ENCODE measurements at regions not wholly inside any gene's neighbourhood (a gene's known extent, or its start where the extent isn't known, plus 50 kb on each side); places are given as distances from the start of the nearest gene placed in this dataset.

- Histone ChIP-seq H3K9ac (ENCODE audit: low read depth, low read length, poor library complexity) (no peak overlapping the region), H4K8ac (ENCODE audit: low read depth, low read length) (no peak overlapping the region), H3K4me3 (ENCODE audit: low read length in 2 of 2) (no peak overlapping the region), H3K9me3 (replicated peaks in 1 of 2; ENCODE audit: control insufficient read depth in 2 of 2, insufficient read depth in 1 of 2, low read depth in 1 of 2, low read length in 2 of 2) (no peaks in the 10 kb centered on the region), H3K14ac (ENCODE audit: low read length) (no peak overlapping the region), H3K4me1 (ENCODE audit: control insufficient read depth in 2 of 2, insufficient read depth in 1 of 2, low read depth in 1 of 2, low read length in 2 of 2) (no peaks in the 10 kb centered on the region), H3K27me3 (ENCODE audit: control insufficient read depth in 3 of 3, insufficient read depth in 3 of 3, low read depth in 1 of 3, low read length in 3 of 3) (no peaks in the 10 kb centered on the region), H2BK12ac (ENCODE audit: low read length) (no peak overlapping the region), H3K79me1 (ENCODE audit: low read depth, low read length) (no peaks in the 10 kb centered on the region), H2AFZ (ENCODE audit: low read length) (no peak overlapping the region), H4K91ac (ENCODE audit: low read depth, low read length, poor library complexity) (no peak overlapping the region), H2BK5ac (ENCODE audit: low read length) (no peak overlapping the region), H2BK15ac (ENCODE audit: low read length) (no peak overlapping the region), H2BK120ac (ENCODE audit: low read depth, low read length) (no peak overlapping the region), H2AK5ac (ENCODE audit: low read depth, low read length) (no peak overlapping the region), H3K23ac (ENCODE audit: low read depth, low read length, poor library complexity) (no peak overlapping the region), H3K27ac (replicated peaks; ENCODE audit: low read length) (no peak overlapping the region), H3K4me2 (ENCODE audit: insufficient read depth, low read length, poor library complexity, severe bottlenecking) (no peak overlapping the region), H3K18ac (ENCODE audit: low read length) (no peak overlapping the region), H3K4ac (ENCODE audit: low read length) (no peak overlapping the region), H3K36me3 (replicated peaks in 1 of 2; ENCODE audit: control insufficient read depth in 2 of 2, insufficient read depth in 2 of 2, low read length in 2 of 2) (no peaks in the 10 kb centered on the region)
- no CpG with 5 or more reads among the region's 1 CpG for WGBS, 2 donors (ENCODE audit: extremely low coverage in 2 of 2, insufficient read length in 2 of 2, insufficient replicate concordance in 1 of 2)
- DNase-seq (ENCODE audit: low spot score): no peak
Observed at GRCh38 chr3:22620498-22620897, 582.6 kb upstream of the UBE2E2 start.

- Histone ChIP-seq H3K18ac (ENCODE audit: low read length) (no peak overlapping the region), H3K14ac (ENCODE audit: low read length) (no peak overlapping the region), H2BK15ac (ENCODE audit: low read length) (no peak overlapping the region), H4K8ac (ENCODE audit: low read depth, low read length) (no peak overlapping the region), H3K27ac (replicated peaks; ENCODE audit: low read length) (no peak overlapping the region), H3K23ac (ENCODE audit: low read depth, low read length, poor library complexity) (no peak overlapping the region), H4K91ac (ENCODE audit: low read depth, low read length, poor library complexity) (no peak overlapping the region), H3K36me3 (replicated peaks in 1 of 2; ENCODE audit: control insufficient read depth in 2 of 2, insufficient read depth in 2 of 2, low read length in 2 of 2) (no peaks in the 10 kb centered on the region), H2BK120ac (ENCODE audit: low read depth, low read length) (no peak overlapping the region), H3K79me1 (ENCODE audit: low read depth, low read length) (no peaks in the 10 kb centered on the region), H2BK12ac (ENCODE audit: low read length) (no peak overlapping the region), H2BK5ac (ENCODE audit: low read length) (no peak overlapping the region), H3K9me3 (replicated peaks in 1 of 2; ENCODE audit: control insufficient read depth in 2 of 2, insufficient read depth in 1 of 2, low read depth in 1 of 2, low read length in 2 of 2) (no peaks in the 10 kb centered on the region), H3K4me1 (ENCODE audit: control insufficient read depth in 2 of 2, insufficient read depth in 1 of 2, low read depth in 1 of 2, low read length in 2 of 2) (no peaks in the 10 kb centered on the region), H3K4ac (ENCODE audit: low read length) (no peak overlapping the region), H3K27me3 (ENCODE audit: control insufficient read depth in 3 of 3, insufficient read depth in 3 of 3, low read depth in 1 of 3, low read length in 3 of 3) (no peaks in the 10 kb centered on the region), H3K9ac (ENCODE audit: low read depth, low read length, poor library complexity) (no peak overlapping the region), H3K4me3 (ENCODE audit: low read length in 2 of 2) (no peak overlapping the region), H2AFZ (ENCODE audit: low read length) (no peak overlapping the region), H3K4me2 (ENCODE audit: insufficient read depth, low read length, poor library complexity, severe bottlenecking) (no peak overlapping the region), H2AK5ac (ENCODE audit: low read depth, low read length) (no peak overlapping the region)
- no CpG with 5 or more reads among the region's 4 CpGs for WGBS, 2 donors (ENCODE audit: extremely low coverage in 2 of 2, insufficient read length in 2 of 2, insufficient replicate concordance in 1 of 2)
- no peak for DNase-seq (ENCODE audit: low spot score)
Observed at GRCh38 chr3:22621205-22621809, 581.8 kb upstream of the UBE2E2 start.

GRCh38 chr3:22627993-22628499, 575.1 kb upstream of the UBE2E2 start:
- no CpG with 5 or more reads among the region's 3 CpGs for WGBS, 2 donors (ENCODE audit: extremely low coverage in 2 of 2, insufficient read length in 2 of 2, insufficient replicate concordance in 1 of 2)
- no peaks in the 10 kb centered on the region for H3K9me3 ChIP-seq (replicated peaks in 1 of 2; ENCODE audit: control insufficient read depth in 2 of 2, insufficient read depth in 1 of 2, low read depth in 1 of 2, low read length in 2 of 2)
- no peak overlapping the region for H3K4ac ChIP-seq (ENCODE audit: low read length)
- H2BK15ac ChIP-seq (ENCODE audit: low read length): no peak overlapping the region
- no peak overlapping the region for H3K18ac ChIP-seq (ENCODE audit: low read length)
- no peak overlapping the region for H2BK120ac ChIP-seq (ENCODE audit: low read depth, low read length)
- H3K36me3 ChIP-seq (replicated peaks in 1 of 2; ENCODE audit: control insufficient read depth in 2 of 2, insufficient read depth in 2 of 2, low read length in 2 of 2): no peaks in the 10 kb centered on the region
- H2AK5ac ChIP-seq (ENCODE audit: low read depth, low read length): no peak overlapping the region
- H3K9ac ChIP-seq (ENCODE audit: low read depth, low read length, poor library complexity): peak overlapping the region; percentile 70
- H3K14ac ChIP-seq (ENCODE audit: low read length): no peak overlapping the region
- H3K27me3 ChIP-seq (ENCODE audit: control insufficient read depth in 3 of 3, insufficient read depth in 3 of 3, low read depth in 1 of 3, low read length in 3 of 3): no peaks in the 10 kb centered on the region
- no peaks in the 10 kb centered on the region for H3K79me1 ChIP-seq (ENCODE audit: low read depth, low read length)
- no peak overlapping the region for H3K23ac ChIP-seq (ENCODE audit: low read depth, low read length, poor library complexity)
- H2BK12ac ChIP-seq (ENCODE audit: low read length): no peak overlapping the region
- no peak overlapping the region for H3K4me3 ChIP-seq (ENCODE audit: low read length in 2 of 2)
- no peak overlapping the region for H4K8ac ChIP-seq (ENCODE audit: low read depth, low read length)
- H2AFZ ChIP-seq (ENCODE audit: low read length): no peak overlapping the region
- no peak overlapping the region for H3K4me2 ChIP-seq (ENCODE audit: insufficient read depth, low read length, poor library complexity, severe bottlenecking)
- DNase-seq (ENCODE audit: low spot score): no peak
- H2BK5ac ChIP-seq (ENCODE audit: low read length): no peak overlapping the region
- peaks cover 0 to 6% of the 10 kb centered on the region in 2 donors for H3K4me1 ChIP-seq (ENCODE audit: control insufficient read depth in 2 of 2, insufficient read depth in 1 of 2, low read depth in 1 of 2, low read length in 2 of 2)
- H4K91ac ChIP-seq (ENCODE audit: low read depth, low read length, poor library complexity): no peak overlapping the region
- H3K27ac ChIP-seq (replicated peaks; ENCODE audit: low read length): no peak overlapping the region

GRCh38 chr3:22632536-22632935, 570.6 kb upstream of the UBE2E2 start:
- Histone ChIP-seq H3K14ac (ENCODE audit: low read length) (no peak overlapping the region), H3K4me3 (ENCODE audit: low read length in 2 of 2) (no peak overlapping the region), H3K9ac (ENCODE audit: low read depth, low read length, poor library complexity) (no peak overlapping the region), H3K4me1 (ENCODE audit: control insufficient read depth in 2 of 2, insufficient read depth in 1 of 2, low read depth in 1 of 2, low read length in 2 of 2) (peaks cover 0 to 6% of the 10 kb centered on the region in 2 donors), H2BK12ac (ENCODE audit: low read length) (no peak overlapping the region), H4K91ac (ENCODE audit: low read depth, low read length, poor library complexity) (no peak overlapping the region), H4K8ac (ENCODE audit: low read depth, low read length) (no peak overlapping the region), H3K23ac (ENCODE audit: low read depth, low read length, poor library complexity) (no peak overlapping the region), H3K36me3 (replicated peaks in 1 of 2; ENCODE audit: control insufficient read depth in 2 of 2, insufficient read depth in 2 of 2, low read length in 2 of 2) (no peaks in the 10 kb centered on the region), H3K4ac (ENCODE audit: low read length) (no peak overlapping the region), H3K79me1 (ENCODE audit: low read depth, low read length) (no peaks in the 10 kb centered on the region), H2AK5ac (ENCODE audit: low read depth, low read length) (no peak overlapping the region), H3K9me3 (replicated peaks in 1 of 2; ENCODE audit: control insufficient read depth in 2 of 2, insufficient read depth in 1 of 2, low read depth in 1 of 2, low read length in 2 of 2) (no peaks in the 10 kb centered on the region), H3K27ac (replicated peaks; ENCODE audit: low read length) (no peak overlapping the region), H2AFZ (ENCODE audit: low read length) (no peak overlapping the region), H3K27me3 (ENCODE audit: control insufficient read depth in 3 of 3, insufficient read depth in 3 of 3, low read depth in 1 of 3, low read length in 3 of 3) (no peaks in the 10 kb centered on the region), H2BK15ac (ENCODE audit: low read length) (no peak overlapping the region), H3K18ac (ENCODE audit: low read length) (no peak overlapping the region), H2BK5ac (ENCODE audit: low read length) (no peak overlapping the region), H3K4me2 (ENCODE audit: insufficient read depth, low read length, poor library complexity, severe bottlenecking) (no peak overlapping the region), H2BK120ac (ENCODE audit: low read depth, low read length) (no peak overlapping the region)
- no peak for DNase-seq (ENCODE audit: low spot score)
- no CpG with 5 or more reads among the region's 3 CpGs for WGBS, 2 donors (ENCODE audit: extremely low coverage in 2 of 2, insufficient read length in 2 of 2, insufficient replicate concordance in 1 of 2)
